ENCODE measurements at regions not wholly inside any gene's neighbourhood (a gene's known extent, or its start where the extent isn't known, plus 50 kb on each side); places are given as distances from the start of the nearest gene placed in this dataset.

DNA sequence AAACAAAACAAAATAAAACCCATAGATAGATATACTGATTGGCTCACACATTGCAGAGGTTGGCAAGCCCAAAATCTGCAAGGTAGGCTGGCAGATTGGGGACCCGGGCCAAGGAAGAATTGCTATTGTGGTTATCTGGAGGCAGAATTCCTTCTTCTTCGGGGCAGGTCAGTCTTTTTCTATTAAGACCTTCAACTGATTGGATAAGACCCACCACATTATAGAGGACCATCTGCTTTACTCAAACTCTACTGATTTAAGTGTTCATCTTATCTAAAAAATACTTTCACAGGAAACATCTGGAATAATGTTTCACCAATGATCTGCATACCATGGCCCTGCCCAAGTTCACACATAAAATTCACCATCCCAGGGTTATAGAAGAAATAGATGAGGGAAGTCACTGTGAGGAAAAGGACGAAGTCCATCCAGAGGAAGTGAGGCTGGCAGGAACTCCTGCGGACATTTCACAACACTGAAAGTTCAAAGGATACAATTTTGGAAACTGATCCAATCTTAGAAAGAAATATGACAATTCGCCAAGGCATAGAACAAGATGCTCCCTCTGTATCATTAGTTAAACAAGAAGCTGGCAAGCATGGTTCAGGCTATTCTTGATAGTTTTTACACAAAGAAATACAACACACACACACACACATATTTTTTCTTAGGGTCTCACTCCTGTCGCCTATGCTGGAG is 127.6 kb upstream of the MED13L start:
- DNase-seq: no peak

GRCh38 chr12:116406529-116406928 is 129.0 kb upstream of the MED13L start:
- DNase-seq: peak; percentile 83

GRCh38 chr12:116408489-116409250 is 131.2 kb upstream of the MED13L start:
- DNase-seq: no peak

GRCh38 chr12:116411977-116412376 is 134.5 kb upstream of the MED13L start:
- DNase-seq: no peak

- no peak for DNase-seq
Measured at GRCh38 chr12:116414891-116415290, 137.4 kb upstream of the MED13L start.

DNA sequence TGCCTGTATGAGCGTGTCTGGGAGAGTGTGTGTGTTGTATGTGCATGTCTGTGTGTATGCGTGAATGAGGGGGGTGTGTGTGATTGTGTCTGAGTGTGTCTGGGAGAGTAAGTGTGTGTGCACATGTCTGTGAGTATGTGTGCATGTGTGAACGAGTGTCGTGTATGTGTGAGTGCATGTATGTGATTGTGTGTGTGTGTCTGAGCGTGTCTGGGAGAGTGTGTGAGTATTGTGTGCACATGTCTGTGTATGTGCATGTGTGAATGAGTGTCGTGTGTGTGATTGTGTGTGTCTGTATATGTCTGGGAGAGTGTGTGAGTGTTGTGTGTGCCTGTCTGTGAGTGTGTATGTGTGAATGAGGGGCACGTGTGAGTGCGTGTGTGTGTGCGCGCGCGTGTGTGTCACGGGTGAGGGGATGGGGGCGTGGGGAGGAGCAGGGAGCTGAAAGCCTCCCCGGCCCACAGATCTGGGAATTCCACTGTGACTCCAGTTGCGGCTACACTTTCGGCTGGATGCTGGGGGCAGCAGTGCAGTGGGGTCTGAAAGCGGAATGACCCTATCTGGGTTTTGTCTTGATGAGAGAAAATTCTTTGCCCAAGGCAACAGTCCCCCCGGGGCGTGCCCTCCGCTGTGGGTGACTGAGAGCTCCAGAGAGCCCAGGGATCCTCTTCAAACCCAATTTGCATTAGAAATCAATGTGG is 138.1 kb upstream of the MED13L start:
- DNase-seq: no peak

DNA sequence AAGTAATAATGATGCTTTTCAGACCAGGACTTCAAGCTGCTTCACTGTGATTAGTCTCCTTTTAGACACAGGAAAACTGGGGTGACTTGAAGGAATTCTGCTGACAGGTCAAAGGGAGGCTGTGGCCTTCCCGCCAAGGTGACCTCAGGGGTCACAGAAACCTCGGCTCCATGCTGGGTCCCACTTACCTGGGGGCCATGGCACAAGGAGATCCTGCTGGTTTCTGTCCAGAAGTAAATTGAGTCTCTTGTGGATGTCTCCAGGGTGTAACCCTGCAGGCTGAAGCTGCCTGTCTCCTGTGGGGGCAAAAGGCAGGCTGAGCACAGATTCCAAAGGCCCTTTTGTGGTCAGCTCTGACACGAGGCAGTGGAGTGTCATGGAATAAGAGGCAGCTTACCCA is 138.7 kb upstream of the MED13L start:
- no peak for DNase-seq

- no peak for DNase-seq
Measured at GRCh38 chr12:116418551-116418950, 140.6 kb upstream of the MAP1LC3B2 start.

- no peak for DNase-seq
Measured at GRCh38 chr12:116420227-116420880, 138.8 kb upstream of the MAP1LC3B2 start.

GRCh38 chr12:116421785-116422538 is 137.2 kb upstream of the MAP1LC3B2 start:
- no peak for DNase-seq

DNA sequence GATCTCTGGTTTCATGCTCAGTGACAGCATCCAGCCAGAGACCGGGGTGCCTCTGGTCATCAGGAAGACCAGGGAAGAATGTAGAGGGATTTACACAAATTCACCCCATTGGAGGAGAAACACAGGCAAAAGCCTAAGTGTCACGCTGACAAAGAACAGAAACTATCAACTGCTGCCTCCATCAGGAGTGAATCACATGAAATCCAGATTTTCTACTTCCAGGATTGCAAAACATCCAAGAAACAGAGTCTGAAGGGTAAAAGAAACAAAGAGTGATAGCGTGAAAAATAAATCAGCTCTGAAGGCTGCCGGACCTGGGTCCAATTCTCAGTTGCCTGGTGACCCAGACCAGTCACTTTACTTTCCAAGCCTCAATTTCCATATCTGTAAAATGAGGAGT is 136.1 kb upstream of the MAP1LC3B2 start:
- no peak for DNase-seq

GRCh38 chr12:116425256-116426193 is 133.7 kb upstream of the MAP1LC3B2 start:
- DNase-seq: no peak

DNA sequence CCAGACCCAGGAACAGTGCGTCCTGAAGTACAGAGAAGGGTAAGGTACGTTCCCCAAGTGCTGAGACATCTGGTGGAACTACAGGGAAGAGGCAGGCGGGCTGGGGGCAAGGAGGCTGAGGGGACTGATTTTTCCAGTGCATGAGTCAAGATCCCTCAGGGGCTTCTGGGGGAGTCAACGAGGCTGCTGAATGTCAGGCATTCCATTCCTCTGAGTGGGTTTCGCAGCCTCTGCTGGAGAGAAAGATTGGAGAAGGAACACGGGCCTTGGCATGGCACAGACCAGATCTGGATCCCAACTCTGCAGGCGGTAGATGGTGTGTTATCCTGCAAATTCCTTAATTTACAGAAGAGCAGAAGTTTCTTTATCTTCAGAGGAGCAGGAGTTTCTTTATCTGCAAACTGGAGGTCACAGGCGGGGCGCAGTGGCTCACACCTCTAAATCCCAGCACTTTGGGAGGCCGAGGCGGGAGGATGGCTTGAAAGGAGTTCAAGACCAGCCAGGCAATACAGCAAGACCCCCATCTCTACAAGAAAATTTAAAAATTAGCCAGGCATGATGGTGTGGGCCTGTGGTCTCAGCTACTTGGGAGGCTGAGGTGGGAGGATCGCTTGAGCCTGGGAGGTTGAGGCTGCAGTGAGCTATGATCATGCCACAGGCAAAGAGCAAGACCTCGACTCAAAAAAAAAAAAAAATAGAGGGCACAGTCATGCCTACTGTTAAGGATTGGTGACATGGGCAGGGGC is 132.6 kb upstream of the MAP1LC3B2 start:
- no peak for DNase-seq

GRCh38 chr12:116427200-116427930 is 131.8 kb upstream of the MAP1LC3B2 start:
- no peak for DNase-seq

DNA sequence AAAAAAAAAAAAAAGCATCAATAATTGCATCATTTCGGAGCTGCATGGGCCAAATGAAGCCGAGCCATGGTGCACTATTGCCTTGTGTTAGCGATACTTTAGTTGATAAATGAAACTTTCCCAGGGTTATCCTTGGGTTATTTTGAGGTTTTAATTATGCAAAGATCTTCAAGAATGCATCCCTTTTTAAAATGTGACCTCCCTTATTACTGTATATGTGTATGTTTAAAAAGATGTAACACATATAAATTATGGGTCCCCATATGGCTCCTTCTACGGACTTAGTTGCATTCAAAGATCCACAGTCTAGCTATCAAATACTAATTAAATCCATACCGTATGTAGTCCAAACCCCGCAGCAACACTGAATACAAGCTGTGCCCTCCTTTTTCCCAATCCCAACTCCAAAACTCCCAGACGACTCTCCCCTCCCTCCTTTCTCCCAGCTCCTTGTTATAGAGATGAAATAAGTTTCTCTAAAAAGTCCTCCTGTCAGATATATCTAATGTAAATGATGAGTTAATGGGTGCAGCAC is 129.3 kb upstream of the MAP1LC3B2 start:
- no peak for DNase-seq

DNA sequence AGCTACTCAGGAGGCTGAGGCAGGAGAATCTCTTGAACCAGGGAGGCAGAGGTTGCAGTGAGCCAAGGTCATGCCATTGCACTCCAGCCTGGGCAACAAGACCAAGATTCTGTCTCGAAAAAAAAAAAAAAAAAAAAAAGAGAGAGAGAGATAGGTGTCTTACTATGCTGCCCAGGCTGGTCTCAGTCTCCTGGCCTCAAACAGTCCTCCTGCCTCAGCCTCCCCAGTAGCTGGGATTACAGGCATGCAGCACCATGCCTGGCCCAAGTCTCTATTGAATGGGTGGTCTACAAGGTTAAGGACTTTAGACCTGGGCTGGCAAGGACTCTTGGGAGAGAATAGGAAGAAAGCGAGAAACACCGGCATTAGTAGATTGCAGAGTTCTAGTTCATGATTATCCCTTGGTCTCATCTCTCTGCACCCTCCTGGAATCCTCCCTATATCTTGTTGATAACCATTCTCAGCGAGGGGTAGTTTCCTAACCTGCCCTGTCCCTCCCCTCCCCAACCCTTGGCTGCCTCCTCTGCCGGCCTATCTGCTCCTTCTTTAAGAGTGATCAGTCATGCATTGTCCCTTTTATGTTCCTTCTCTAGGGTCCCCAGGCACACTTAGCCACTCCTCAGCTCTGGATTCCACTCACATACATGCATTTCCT is 128.1 kb upstream of the MAP1LC3B2 start:
- DNase-seq: no peak

DNA sequence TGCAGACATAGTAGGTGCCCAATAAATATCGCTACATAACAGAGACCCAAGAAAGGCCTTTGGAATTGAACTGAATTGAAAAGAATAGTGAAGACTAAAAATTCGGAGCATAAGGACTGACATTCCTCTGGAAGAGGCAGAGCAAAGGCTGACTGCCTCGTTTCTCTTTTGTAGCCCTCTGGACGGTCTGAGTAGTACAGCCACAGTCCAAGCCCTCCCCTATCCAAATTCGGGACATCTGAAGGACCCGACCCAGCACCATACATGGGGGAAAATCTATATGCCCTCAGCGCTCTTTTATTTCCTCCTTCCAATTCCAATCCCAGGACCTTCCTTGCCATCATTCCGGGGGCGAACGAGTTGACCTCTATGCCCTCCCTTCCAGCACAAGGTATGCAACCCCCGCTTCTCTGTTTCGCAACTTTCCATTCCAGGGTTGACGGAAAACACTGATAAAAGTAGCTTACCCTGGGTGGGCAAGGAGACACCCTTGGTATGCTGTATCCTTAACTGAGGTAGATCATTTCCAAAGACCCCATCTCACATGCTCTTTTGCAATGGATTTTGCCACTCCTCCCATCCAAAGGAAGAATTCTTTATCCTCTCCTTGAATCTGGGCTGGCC is 127.4 kb upstream of the MAP1LC3B2 start:
- DNase-seq: no peak

GRCh38 chr12:116432314-116432750 is 126.8 kb upstream of the MAP1LC3B2 start:
- no peak for DNase-seq

- DNase-seq: no peak
Measured at GRCh38 chr12:116433249-116433648, 125.9 kb upstream of the MAP1LC3B2 start.

All from hematopoietic multipotent progenitor cell treated with erythropoietin and hydrocortisone succinate and interleukin-3 and kit ligand, for 4 days (in vitro differentiated cells).